AG08396 (cell line): ENCODE measurements at regions not wholly inside any gene's neighbourhood (a gene's known extent, or its start where the extent isn't known, plus 50 kb on each side); places are given as distances from the start of the nearest gene placed in this dataset.
"Not testable (repeated sequence)": the region's sequence is repeated elsewhere in the genome, so short reads cannot be mapped to it uniquely, and the experiment has no call there.

Experiments used
- DNase-seq: peaks from one replicate; pipeline ENCODE4 v3.0.0; 2012; ENCODE audit warnings: low spot score, mixed read lengths

DNA sequence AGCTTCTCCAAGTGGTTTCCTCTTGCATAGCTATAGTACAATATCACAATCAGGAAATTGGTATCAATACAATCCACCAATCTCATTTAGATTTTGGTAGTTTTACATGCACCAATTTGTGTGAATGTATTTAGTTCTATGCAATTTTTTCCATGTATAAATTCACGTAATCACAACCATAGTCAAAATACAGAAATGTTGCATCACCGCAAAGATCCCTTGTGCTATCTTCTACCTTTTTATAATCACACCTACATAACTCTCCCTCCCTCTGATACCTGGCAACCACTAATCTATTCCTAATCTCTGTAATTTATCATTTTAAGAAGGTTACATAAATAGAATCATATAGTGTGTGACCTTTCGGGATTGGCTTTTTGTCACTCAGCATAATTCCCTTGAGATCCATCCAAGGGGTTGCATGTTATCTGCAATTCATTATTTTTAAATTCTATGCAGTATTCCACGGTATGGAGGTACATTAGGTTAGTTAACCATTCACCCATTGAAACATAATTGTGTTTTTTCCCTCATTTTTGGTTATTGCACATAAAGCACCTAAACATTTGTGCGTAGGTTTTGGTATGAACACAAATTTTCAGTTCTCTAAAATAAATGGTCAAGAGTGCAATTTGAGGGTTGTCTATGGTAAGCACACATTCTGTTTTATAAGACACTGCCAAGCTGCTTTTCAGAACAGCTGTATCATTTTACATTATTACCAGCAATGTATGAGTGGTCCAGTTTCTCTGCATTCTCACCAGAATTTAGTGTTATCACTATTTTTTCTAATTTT is 95.1 kb upstream of the SLC22A23 start:
- no peak for DNase-seq

DNA sequence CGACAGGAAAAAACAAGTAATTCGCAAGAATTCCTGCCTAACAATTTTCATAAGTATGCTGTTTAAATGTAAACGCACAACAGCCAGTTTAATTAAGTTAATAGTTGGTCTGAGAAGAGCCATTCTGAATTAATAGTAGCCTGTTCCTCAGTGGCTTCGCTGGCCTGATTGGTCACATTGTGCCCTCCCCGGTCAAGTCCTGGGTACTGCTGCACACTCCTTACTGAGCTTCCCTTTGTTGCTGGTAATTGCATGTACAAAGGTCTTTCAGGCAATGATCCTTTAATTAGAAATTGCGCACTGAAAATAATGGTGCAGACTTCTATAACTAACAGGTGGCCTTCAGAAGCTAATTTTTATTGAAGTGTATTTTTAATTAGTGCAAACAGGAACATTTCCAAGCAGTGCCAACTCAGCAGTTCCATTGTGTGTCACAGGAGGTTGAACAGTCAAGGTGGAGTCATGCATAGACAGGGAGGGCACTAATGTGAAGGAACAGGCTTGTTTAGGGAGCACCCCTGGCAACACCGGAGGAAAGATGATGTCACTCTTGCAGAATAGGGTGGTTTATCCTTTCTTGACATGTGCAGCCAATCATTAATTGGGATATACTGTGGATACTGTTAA is 92.6 kb upstream of the SLC22A23 start:
- no peak for DNase-seq

DNA sequence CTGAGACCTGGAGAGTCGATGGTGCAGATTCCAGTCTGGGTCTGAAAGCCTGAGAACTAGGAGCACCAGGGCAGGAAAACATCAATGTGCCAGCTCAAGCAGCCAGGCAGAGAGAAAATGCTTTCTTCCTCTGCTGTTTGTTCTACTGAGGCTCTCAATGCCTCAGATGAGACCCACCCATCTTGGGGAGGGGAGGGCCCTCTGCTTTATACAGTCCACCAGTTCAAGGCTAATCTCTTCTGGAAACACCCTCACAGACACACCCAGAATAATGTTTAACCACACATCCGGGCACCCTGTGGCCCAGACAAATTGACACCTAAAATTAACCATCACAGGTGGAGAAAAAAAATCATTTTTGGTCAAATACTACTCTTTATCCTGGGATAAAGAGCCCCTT is 89.3 kb upstream of the SLC22A23 start:
- DNase-seq, result no peak

- DNase-seq, result no peak
These were observed 88.3 kb upstream of the SLC22A23 start for GRCh38 chr6:3545156-3545555.

DNA sequence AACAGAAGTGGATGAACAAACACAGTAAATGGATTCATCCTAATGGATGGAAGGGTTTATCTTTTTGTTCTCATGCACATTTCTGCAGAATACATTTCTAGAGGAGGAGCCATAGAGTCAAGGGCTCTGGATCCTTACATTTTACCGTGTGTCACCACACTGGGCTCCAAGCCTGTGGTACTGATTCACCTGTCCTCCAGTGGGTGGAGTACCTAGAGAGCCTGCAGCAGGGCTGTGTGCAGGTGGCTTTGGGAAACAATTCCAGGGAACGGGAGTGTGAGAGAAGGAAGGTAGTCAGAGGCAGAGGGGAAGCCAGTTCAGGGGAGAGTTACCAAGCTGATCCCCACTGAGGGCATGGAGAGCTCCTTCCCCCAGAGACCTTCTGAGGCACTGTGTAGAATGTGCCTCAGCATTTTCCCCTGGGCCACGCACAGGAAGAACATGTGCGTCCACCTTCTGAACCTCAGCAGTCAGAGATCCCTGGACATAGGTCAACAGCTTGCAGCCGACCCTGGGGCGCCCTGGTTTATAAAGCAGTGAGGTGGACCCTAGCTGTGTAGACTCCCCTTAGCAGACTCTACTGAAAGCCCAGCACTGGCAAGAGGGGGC is 85.3 kb upstream of the SLC22A23 start:
- DNase-seq, result no peak

DNA sequence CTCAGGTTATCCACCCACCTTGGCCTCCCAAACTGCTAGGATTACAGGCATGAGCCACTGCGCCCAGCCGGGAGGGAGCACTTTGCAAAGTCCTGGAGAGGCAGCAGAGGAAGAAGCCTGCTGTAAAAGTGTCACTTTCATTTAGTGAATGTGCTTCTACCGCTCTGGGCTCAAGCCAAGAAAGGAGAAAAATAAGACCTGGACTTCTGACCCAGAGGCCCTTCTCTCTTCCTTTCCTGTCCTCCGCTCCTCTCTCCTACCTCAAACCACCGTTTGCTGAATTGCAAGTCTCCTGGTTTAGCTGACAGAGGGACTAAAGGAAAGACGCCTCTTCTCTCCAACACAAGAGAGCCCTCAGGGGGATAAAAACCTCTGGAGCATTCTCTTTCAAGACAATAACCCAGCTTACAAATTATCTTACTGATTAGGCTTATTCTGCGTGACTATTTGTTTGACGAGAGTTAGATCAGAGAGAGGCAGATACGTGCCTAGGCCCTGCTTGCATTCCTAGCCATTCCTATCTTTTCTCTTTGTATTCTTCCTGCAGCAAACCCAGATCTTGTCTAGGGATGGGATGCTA is 84.2 kb upstream of the SLC22A23 start:
- DNase-seq, result no peak

DNA sequence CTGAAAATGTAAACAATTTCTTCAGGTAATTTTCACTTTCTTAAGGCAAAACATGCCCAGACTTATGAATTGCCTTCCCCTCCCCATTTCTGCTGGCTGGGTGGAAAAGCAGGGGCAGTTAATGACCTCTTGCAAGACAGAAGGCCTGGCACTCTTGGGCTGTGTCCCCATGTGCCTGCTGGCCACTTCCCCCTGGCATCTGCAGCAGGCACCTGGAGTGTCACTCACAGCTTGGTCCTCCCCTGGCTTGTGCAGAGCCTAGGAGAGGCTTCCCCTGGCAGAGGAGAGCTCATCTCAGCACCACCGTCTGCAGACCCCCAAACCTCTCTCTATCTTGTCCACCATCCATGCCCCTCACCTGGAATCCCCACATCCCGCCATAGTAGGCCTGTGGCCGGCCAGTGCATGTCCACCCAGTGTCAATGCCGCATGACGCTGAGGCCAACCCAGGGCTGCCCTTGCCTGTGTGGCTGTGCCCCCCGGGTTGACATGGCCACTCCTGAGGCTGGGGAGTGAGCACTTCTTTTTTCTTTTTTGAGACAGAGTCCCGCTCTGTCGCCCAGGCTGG is 83.5 kb upstream of the SLC22A23 start:
- no peak for DNase-seq

DNA sequence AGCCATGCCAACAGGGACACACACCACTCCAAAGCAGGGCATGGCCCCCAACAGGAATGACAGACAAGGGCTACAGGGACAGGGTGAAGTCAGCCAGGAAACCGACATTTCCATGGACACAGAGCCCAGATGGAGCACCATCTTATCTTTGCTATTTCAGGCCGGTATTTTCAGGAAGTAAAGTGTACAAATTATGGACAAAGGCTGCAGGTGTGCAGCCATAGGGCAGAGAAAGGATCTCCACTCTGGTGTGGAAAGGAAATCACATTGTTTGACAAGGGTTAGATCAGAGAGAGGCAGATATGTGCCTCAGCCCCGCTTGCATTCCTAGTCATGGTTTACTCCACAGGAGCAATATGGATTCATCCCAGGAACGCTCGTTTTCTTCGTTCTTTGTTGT is 81.7 kb upstream of the SLC22A23 start:
- no peak for DNase-seq

DNA sequence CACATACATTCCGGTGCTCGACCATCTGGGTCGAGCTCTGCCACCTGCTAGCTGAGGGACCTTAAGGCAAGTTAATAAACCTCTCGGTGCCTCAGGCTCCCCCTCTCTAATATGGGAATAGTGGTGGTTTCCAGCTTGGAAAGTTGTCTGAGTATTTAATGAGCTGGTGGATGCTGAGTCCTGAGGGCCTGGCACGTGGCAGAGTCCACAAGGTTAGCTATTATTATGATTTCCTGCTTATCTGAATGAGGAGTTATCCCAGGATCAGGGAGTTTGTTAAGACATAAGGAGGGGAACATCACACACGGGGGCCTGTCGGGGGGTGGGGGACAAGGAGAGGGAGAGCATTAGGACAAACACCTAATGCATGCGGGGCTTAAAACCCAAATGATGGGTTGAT is 80.1 kb upstream of the SLC22A23 start:
- DNase-seq, result no peak

GRCh38 chr6:3535776-3536435 is 79.1 kb upstream of the SLC22A23 start:
- no peak for DNase-seq

GRCh38 chr6:3535033-3535775 is 78.4 kb upstream of the SLC22A23 start:
- DNase-seq, result no peak

GRCh38 chr6:3534599-3534998 is 77.7 kb upstream of the SLC22A23 start:
- no peak for DNase-seq

DNA sequence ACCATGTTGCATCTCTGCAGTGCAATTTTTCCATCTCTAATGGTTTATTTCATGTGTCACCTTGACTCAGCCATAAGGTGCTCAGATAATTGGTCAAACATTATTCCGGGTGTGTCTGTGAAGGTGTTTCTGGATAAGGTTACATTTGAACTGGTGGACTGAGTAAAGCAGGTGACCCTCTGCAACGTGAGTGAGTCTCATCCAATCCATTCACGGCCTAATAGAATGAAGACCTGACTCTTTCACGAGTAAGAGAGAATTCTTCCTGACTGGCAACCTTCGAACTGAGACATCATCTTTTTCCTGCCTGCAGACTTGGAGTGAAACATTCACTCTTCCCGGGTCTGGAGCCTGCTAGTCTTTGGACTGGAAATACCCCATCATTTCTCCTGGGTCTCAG is 77.1 kb upstream of the SLC22A23 start:
- no peak for DNase-seq

- no peak for DNase-seq
These were observed 75.6 kb upstream of the SLC22A23 start for GRCh38 chr6:3532296-3532916.

- no peak for DNase-seq
These were observed 74.6 kb upstream of the SLC22A23 start for GRCh38 chr6:3531481-3531880.

DNA sequence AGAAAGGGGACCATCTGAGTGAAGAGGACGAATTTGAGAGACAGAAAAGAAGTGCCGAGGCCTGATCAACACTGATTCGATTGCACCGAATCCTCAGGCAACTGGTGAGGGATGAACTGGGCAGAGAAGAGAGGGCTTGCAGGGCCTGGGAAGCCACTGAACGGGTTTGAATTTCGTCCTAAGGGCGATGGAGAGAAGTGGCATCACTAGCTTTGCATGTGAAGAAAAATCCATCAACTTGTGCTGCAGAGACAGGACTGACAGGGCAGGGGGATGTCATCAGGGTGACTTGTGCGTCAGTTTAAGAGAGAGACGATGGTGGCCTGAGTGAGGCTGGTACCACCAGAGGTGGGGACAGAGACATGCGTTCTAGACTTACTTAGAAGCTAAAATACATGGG is 73.7 kb upstream of the SLC22A23 start:
- no peak for DNase-seq

DNA sequence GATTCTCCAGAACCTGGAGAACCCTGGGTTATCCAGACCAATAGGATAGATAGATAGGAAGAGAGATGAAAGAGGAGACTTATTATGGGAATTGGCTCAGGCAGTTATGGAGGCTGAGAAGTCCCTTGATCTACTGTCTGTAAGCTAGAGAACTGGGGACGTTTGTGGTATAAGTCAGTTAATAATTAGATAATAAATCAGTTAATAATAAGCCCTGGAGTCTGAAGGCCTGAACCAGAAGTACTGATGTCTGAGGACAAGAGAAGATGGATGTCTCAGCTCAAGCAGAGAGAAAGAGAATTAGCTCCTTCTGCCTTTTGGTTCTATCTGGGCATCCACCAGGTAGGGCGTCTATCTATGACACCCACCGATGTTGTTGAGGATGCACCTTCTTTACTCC is 72.9 kb upstream of the SLC22A23 start:
- DNase-seq, result no peak

GRCh38 chr6:3529232-3529631 is 72.4 kb upstream of the SLC22A23 start:
- no peak for DNase-seq

DNA sequence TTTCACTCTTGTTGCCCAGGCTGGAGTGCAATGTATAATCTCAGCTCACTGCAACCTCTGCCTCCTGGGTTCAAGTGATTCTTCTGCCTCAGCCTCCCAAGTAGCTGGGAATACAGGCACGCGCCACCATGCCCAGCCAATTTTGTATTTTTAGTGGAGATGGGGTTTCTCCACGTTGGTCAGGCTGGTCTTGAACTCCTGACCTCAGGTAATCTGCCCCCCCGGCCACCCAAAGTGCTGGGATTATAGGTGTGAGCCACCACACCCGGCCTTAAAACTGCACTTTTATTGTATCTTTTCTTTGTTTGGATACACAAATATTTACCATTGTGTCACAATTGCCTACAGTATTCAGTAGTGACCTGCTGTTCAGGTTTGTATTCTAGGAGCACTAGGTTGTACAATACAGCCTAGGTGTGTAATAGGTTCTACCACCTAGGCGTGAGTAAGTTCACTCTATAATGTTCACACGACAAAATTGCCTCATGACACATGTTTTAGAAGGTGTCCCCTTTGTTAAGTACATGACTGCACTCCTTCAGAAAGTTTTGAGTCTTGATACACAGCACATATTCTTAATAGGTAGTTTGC is 71.3 kb upstream of the SLC22A23 start:
- DNase-seq, result not testable (repeated sequence)

- no peak for DNase-seq
These were observed 70.8 kb upstream of the SLC22A23 start for GRCh38 chr6:3527651-3527977.
